IMR-90 (cell line): ENCODE measurements at regions not wholly inside any gene's neighbourhood (a gene's known extent, or its start where the extent isn't known, plus 50 kb on each side); places are given as distances from the start of the nearest gene placed in this dataset.
A peak's percentile ranks its signal among the peaks of the same experiment; 100 is the strongest.

Experiments
- BHLHE40 ChIP-seq: fragments of 150-350 bp; IDR thresholded peaks from 2 replicates; pipeline ENCODE4 v1.6.1; 2016; ENCODE audit warnings: mild to moderate bottlenecking, low read depth, low read length
- CEBPB ChIP-seq: IDR thresholded peaks from 2 replicates; pipeline ENCODE4 v1.6.1; 2012; ENCODE audit warnings: low read depth, low read length, improper control_type of control experiment
- CHD1 ChIP-seq: IDR thresholded peaks from 2 replicates; pipeline ENCODE4 v1.6.1; 2012; ENCODE audit warnings: low read depth, low read length, improper control_type of control experiment
- FOS ChIP-seq: fragments of 150-350 bp; IDR thresholded peaks from 2 replicates; pipeline ENCODE4 v1.6.1; 2016; ENCODE audit warnings: low read depth, low read length
- MAFK ChIP-seq: IDR thresholded peaks from 2 replicates; pipeline ENCODE4 v1.6.1; 2012; ENCODE audit warnings: low read depth, low read length, improper control_type of control experiment
- MAZ ChIP-seq: IDR thresholded peaks from 2 replicates; pipeline ENCODE4 v1.6.1; 2012; ENCODE audit warnings: low read depth, mild to moderate bottlenecking, low read length, improper control_type of control experiment, moderate library complexity, borderline replicate concordance
- MXI1 ChIP-seq: IDR thresholded peaks from 2 replicates; pipeline ENCODE4 v1.6.1; 2012; ENCODE audit warnings: low read depth, mild to moderate bottlenecking, low read length, moderate library complexity, borderline replicate concordance
- POLR2A ChIP-seq: IDR thresholded peaks from 2 replicates; pipeline ENCODE4 v1.6.1; 2012; ENCODE audit warnings: mild to moderate bottlenecking, low read depth, low read length
- RAD21 ChIP-seq: IDR thresholded peaks from 2 replicates; pipeline ENCODE4 v1.6.1; 2012; ENCODE audit warnings: low read length, improper control_type of control experiment
- RCOR1 ChIP-seq: IDR thresholded peaks from 2 replicates; pipeline ENCODE4 v1.6.1; 2012; ENCODE audit warnings: mild to moderate bottlenecking, low read length, improper control_type of control experiment; ENCODE audit not compliant: insufficient replicate concordance
- SMC3 ChIP-seq: fragments of 150-350 bp; IDR thresholded peaks from 2 replicates; pipeline ENCODE4 v1.6.1; 2016; ENCODE audit warnings: low read depth, mild to moderate bottlenecking, antibody characterized with exemption, low read length, moderate library complexity
- TF ChIP-seq, protein P1 (sequence below): conservative IDR thresholded peaks from 2 replicates; pipeline ENCODE4 v1.5.1; 2012; ENCODE audit warnings: mild to moderate bottlenecking, low read depth, low read length, improper control_type of control experiment
- TF ChIP-seq, protein P2 (sequence below): fragments of 150-350 bp; IDR thresholded peaks from 2 replicates; pipeline ENCODE4 v1.6.1; 2017; ENCODE audit warnings: mild to moderate bottlenecking, antibody characterized with exemption, low read length, low read depth
- TF ChIP-seq, protein P3 (sequence below): fragments of 150-350 bp; IDR thresholded peaks from 2 replicates; pipeline ENCODE4 v1.6.1; 2016; ENCODE audit warnings: low read depth, mild to moderate bottlenecking, low read length, moderate library complexity, borderline replicate concordance

DNA sequence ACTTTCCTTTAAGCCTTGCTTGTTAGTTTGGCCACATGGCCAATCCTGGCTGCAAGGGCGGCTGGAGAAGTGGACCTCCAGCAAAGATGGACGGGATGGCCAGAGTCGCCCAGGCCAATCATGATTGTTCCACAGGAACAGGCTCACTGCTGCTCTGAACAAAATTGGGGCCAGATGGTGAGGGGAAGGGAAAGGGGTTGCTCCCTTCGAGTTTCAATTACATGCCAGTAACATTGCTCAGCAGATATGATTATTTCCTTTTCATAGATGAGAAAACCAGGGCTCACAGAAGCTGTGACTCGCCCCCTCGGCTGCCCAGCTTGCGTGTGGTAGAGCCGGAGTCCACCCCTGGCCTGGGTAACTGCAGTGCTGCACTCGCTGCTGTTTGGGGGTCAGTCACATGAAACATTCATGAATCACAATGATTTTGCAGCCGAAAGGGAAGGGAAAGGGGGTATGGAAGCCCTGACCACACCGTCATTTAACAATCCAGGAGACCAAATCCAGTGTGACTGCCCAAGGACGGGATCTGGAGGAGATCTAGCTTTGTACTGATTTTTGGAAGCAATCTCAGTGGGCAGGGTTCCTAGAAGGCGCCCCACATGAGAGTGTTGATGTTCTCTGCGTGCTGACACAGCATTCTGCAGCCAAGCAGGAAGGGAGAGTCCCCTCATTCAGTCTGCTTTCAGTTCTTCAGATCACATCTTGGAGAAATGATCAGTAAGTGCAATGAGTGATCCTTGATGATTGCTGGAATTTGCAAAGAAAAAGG, 77.3 kb upstream of the MSX1 start:
- TF ChIP-seq, protein P1, sequence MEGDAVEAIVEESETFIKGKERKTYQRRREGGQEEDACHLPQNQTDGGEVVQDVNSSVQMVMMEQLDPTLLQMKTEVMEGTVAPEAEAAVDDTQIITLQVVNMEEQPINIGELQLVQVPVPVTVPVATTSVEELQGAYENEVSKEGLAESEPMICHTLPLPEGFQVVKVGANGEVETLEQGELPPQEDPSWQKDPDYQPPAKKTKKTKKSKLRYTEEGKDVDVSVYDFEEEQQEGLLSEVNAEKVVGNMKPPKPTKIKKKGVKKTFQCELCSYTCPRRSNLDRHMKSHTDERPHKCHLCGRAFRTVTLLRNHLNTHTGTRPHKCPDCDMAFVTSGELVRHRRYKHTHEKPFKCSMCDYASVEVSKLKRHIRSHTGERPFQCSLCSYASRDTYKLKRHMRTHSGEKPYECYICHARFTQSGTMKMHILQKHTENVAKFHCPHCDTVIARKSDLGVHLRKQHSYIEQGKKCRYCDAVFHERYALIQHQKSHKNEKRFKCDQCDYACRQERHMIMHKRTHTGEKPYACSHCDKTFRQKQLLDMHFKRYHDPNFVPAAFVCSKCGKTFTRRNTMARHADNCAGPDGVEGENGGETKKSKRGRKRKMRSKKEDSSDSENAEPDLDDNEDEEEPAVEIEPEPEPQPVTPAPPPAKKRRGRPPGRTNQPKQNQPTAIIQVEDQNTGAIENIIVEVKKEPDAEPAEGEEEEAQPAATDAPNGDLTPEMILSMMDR: no peak
- TF ChIP-seq BHLHE40: no peak
- no peak for TF ChIP-seq POLR2A
- no peak for TF ChIP-seq CEBPB
- no peak for TF ChIP-seq MAZ
- TF ChIP-seq RCOR1: no peak
- no peak for TF ChIP-seq RAD21
- TF ChIP-seq, protein P2, sequence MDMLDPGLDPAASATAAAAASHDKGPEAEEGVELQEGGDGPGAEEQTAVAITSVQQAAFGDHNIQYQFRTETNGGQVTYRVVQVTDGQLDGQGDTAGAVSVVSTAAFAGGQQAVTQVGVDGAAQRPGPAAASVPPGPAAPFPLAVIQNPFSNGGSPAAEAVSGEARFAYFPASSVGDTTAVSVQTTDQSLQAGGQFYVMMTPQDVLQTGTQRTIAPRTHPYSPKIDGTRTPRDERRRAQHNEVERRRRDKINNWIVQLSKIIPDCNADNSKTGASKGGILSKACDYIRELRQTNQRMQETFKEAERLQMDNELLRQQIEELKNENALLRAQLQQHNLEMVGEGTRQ: no peak
- peak; percentile 86 for TF ChIP-seq MAFK
- TF ChIP-seq MXI1: no peak
- TF ChIP-seq CHD1: no peak
- TF ChIP-seq, protein P3, sequence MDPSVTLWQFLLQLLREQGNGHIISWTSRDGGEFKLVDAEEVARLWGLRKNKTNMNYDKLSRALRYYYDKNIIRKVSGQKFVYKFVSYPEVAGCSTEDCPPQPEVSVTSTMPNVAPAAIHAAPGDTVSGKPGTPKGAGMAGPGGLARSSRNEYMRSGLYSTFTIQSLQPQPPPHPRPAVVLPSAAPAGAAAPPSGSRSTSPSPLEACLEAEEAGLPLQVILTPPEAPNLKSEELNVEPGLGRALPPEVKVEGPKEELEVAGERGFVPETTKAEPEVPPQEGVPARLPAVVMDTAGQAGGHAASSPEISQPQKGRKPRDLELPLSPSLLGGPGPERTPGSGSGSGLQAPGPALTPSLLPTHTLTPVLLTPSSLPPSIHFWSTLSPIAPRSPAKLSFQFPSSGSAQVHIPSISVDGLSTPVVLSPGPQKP: no peak
- TF ChIP-seq SMC3: no peak
- TF ChIP-seq FOS: no peak
